Skeletal muscle satellite cell (primary cell): ENCODE measurements at regions not wholly inside any gene's neighbourhood (a gene's known extent, or its start where the extent isn't known, plus 50 kb on each side); places are given as distances from the start of the nearest gene placed in this dataset.

Source experiments
- H3K27me3 ChIP-seq: 2 replicates; pipeline ENCODE4 v1.7.0; 2013; ENCODE audit warnings: low read length; ENCODE audit not compliant: control insufficient read depth, insufficient read depth
- H3K36me3 ChIP-seq: 2 replicates; pipeline ENCODE4 v1.7.0; 2013; ENCODE audit warnings: mild to moderate bottlenecking, control low read depth, low read length; ENCODE audit not compliant: insufficient read depth
- H3K4me1 ChIP-seq: 2 replicates; pipeline ENCODE4 v1.7.0; 2013; ENCODE audit warnings: low read length; ENCODE audit not compliant: control insufficient read depth, insufficient read depth
- H3K4me2 ChIP-seq: 2 replicates; pipeline ENCODE4 v1.7.0; 2013; ENCODE audit warnings: mild to moderate bottlenecking, low read length
- H3K4me3 ChIP-seq: 2 replicates; pipeline ENCODE4 v1.7.0; 2013; ENCODE audit warnings: low read length
- H3K9ac ChIP-seq: 2 replicates; pipeline ENCODE4 v1.7.0; 2013; ENCODE audit warnings: mild to moderate bottlenecking, low read depth, low read length, moderate library complexity
- H3K9me3 ChIP-seq: replicated peaks from 2 replicates; pipeline ENCODE4 v1.7.0; 2013; ENCODE audit warnings: mild to moderate bottlenecking, control low read depth, low read length

GRCh38 chr14:101460521-101460920, 100.8 kb upstream of the DIO3 start:
- Histone ChIP-seq H3K4me3 (no peak overlapping the region), H3K36me3 (no peaks in the 10 kb centered on the region), H3K27me3 (peaks cover 3% of the 10 kb centered on the region), H3K4me2 (no peak overlapping the region), H3K4me1 (no peaks in the 10 kb centered on the region), H3K9ac (no peak overlapping the region), H3K9me3 (no peaks in the 10 kb centered on the region)

GRCh38 chr14:101460986-101461750, 100.1 kb upstream of the DIO3 start:
- Histone ChIP-seq H3K9me3 (no peaks in the 10 kb centered on the region), H3K27me3 (peaks cover 3% of the 10 kb centered on the region), H3K9ac (no peak overlapping the region), H3K4me2 (no peak overlapping the region), H3K4me3 (no peak overlapping the region), H3K36me3 (no peaks in the 10 kb centered on the region), H3K4me1 (no peaks in the 10 kb centered on the region)

GRCh38 chr14:101461891-101462290, 99.4 kb upstream of the DIO3 start:
- Histone ChIP-seq H3K9me3 (no peaks in the 10 kb centered on the region), H3K36me3 (no peaks in the 10 kb centered on the region), H3K4me1 (no peaks in the 10 kb centered on the region), H3K4me2 (no peak overlapping the region), H3K9ac (no peak overlapping the region), H3K27me3 (no peaks in the 10 kb centered on the region), H3K4me3 (no peak overlapping the region)

GRCh38 chr14:101462726-101463565, 98.3 kb upstream of the DIO3 start:
- Histone ChIP-seq H3K4me1 (no peaks in the 10 kb centered on the region), H3K9ac (no peak overlapping the region), H3K4me2 (no peak overlapping the region), H3K36me3 (no peaks in the 10 kb centered on the region), H3K4me3 (no peak overlapping the region), H3K27me3 (no peaks in the 10 kb centered on the region), H3K9me3 (no peaks in the 10 kb centered on the region)

GRCh38 chr14:101463566-101464171, 97.6 kb upstream of the DIO3 start:
- no peak overlapping the region for H3K4me2 ChIP-seq
- no peaks in the 10 kb centered on the region for H3K9me3 ChIP-seq
- no peaks in the 10 kb centered on the region for H3K4me1 ChIP-seq
- H3K4me3 ChIP-seq: no peak overlapping the region
- no peaks in the 10 kb centered on the region for H3K36me3 ChIP-seq
- no peaks in the 10 kb centered on the region for H3K27me3 ChIP-seq
- H3K9ac ChIP-seq: no peak overlapping the region

- H3K4me3 ChIP-seq: no peak overlapping the region
- H3K36me3 ChIP-seq: no peaks in the 10 kb centered on the region
- no peaks in the 10 kb centered on the region for H3K4me1 ChIP-seq
- H3K4me2 ChIP-seq: no peak overlapping the region
- H3K9me3 ChIP-seq: no peaks in the 10 kb centered on the region
- no peaks in the 10 kb centered on the region for H3K27me3 ChIP-seq
- H3K9ac ChIP-seq: no peak overlapping the region
These were observed 96.8 kb upstream of the DIO3 start for GRCh38 chr14:101464310-101464983.

- Histone ChIP-seq H3K36me3 (no peaks in the 10 kb centered on the region), H3K4me2 (no peak overlapping the region), H3K27me3 (no peaks in the 10 kb centered on the region), H3K9me3 (no peaks in the 10 kb centered on the region), H3K9ac (no peak overlapping the region), H3K4me1 (no peaks in the 10 kb centered on the region), H3K4me3 (no peak overlapping the region)
These were observed 96.1 kb upstream of the DIO3 start for GRCh38 chr14:101464984-101465794.

- H3K27me3 ChIP-seq: no peaks in the 10 kb centered on the region
- no peak overlapping the region for H3K4me2 ChIP-seq
- H3K4me3 ChIP-seq: no peak overlapping the region
- H3K9me3 ChIP-seq: no peaks in the 10 kb centered on the region
- H3K9ac ChIP-seq: no peak overlapping the region
- no peaks in the 10 kb centered on the region for H3K36me3 ChIP-seq
- no peaks in the 10 kb centered on the region for H3K4me1 ChIP-seq
These were observed 95.4 kb upstream of the DIO3 start for GRCh38 chr14:101465795-101466448.

GRCh38 chr14:101466456-101467180, 94.7 kb upstream of the DIO3 start:
- H3K4me1 ChIP-seq: no peaks in the 10 kb centered on the region

More at GRCh38 chr14:101466456-101467180, 94.7 kb upstream of the DIO3 start:
- Histone ChIP-seq H3K27me3 (no peaks in the 10 kb centered on the region), H3K4me2 (no peak overlapping the region), H3K9ac (no peak overlapping the region), H3K9me3 (no peaks in the 10 kb centered on the region), H3K36me3 (no peaks in the 10 kb centered on the region), H3K4me3 (no peak overlapping the region)
